WTC11 (cell line): ENCODE measurements at regions not wholly inside any gene's neighbourhood (a gene's known extent, or its start where the extent isn't known, plus 50 kb on each side); places are given as distances from the start of the nearest gene placed in this dataset.

Source experiments
- ATF2 ChIP-seq: sonication (generic); formaldehyde crosslinking; IDR thresholded peaks from 2 replicates; pipeline ENCODE4 v1.8.1; 2022; ENCODE audit warnings: low read depth, missing genetic modification reagents, borderline replicate concordance
- CREM ChIP-seq: sonication (generic); formaldehyde crosslinking; IDR thresholded peaks from 2 replicates; pipeline ENCODE4 v1.8.1; 2022; ENCODE audit warnings: mild to moderate bottlenecking, missing genetic modification reagents, moderate library complexity
- CTCF ChIP-seq: fragments of 200-600 bp; IDR thresholded peaks from 2 replicates; pipeline ENCODE4 v1.8.0; 2022; ENCODE audit warnings: antibody characterized with exemption
- E2F4 ChIP-seq: sonication (generic); formaldehyde crosslinking; IDR thresholded peaks from 2 replicates; pipeline ENCODE4 v1.8.1; 2022; ENCODE audit warnings: low read depth, mild to moderate bottlenecking, moderate library complexity, missing genetic modification reagents, borderline replicate concordance
- IRF2 ChIP-seq: sonication (generic); formaldehyde crosslinking; IDR thresholded peaks from 2 replicates; pipeline ENCODE4 v1.8.0; 2022; ENCODE audit warnings: low read depth, missing genetic modification reagents, borderline replicate concordance
- NFYB ChIP-seq: sonication (generic); formaldehyde crosslinking; conservative IDR thresholded peaks from 2 replicates; pipeline ENCODE4 v1.8.0; 2022; ENCODE audit warnings: low read depth, missing genetic modification reagents
- SMAD4 ChIP-seq: sonication (generic); formaldehyde crosslinking; IDR thresholded peaks from 2 replicates; pipeline ENCODE4 v1.8.0; 2022; ENCODE audit warnings: mild to moderate bottlenecking, missing genetic modification reagents
- SP1 ChIP-seq: sonication (generic); formaldehyde crosslinking; conservative IDR thresholded peaks from 2 replicates; pipeline ENCODE4 v1.8.1; 2022; ENCODE audit warnings: missing genetic modification reagents
- TEAD4 ChIP-seq: sonication (generic); formaldehyde crosslinking; IDR thresholded peaks from 2 replicates; pipeline ENCODE4 v1.8.0; 2022; ENCODE audit warnings: mild to moderate bottlenecking, missing genetic modification reagents
- USF2 ChIP-seq: sonication (generic); formaldehyde crosslinking; IDR thresholded peaks from 2 replicates; pipeline ENCODE4 v1.8.1; 2023; ENCODE audit warnings: mild to moderate bottlenecking, missing genetic modification reagents, moderate library complexity
- ZNF263 ChIP-seq: sonication (generic); formaldehyde crosslinking; IDR thresholded peaks from 2 replicates; pipeline ENCODE4 v1.8.1; 2022; ENCODE audit warnings: low read depth, mild to moderate bottlenecking, moderate library complexity, missing genetic modification reagents
- ZNF425 ChIP-seq: fragments of 250-450 bp; sonication (Bioruptor Pico); conservative IDR thresholded peaks from 2 replicates; pipeline ENCODE4 v1.9.0; 2021; ENCODE audit warnings: mild to moderate bottlenecking

GRCh38 chr1:58283388-58284224 is 262.9 kb downstream of the OMA1 start:
- TF ChIP-seq TEAD4 (CRISPR knock-in tag) (no peak), SP1 (CRISPR knock-in tag) (no peak), CTCF (no peak), ZNF263 (no peak), E2F4 (CRISPR knock-in tag) (no peak), ATF2 (CRISPR knock-in tag) (no peak), SMAD4 (CRISPR knock-in tag) (no peak), NFYB (no peak), CREM (CRISPR knock-in tag) (no peak), ZNF425 (no peak), USF2 (no peak), IRF2 (CRISPR knock-in tag) (no peak)
